GM19395 (cell line): ENCODE measurements at regions not wholly inside any gene's neighbourhood (a gene's known extent, or its start where the extent isn't known, plus 50 kb on each side); places are given as distances from the start of the nearest gene placed in this dataset.

Source experiments
- ATAC-seq: cut with Tn5 transposase; IDR thresholded peaks from one replicate; pipeline ENCODE4 v1.9.1; 2021; ENCODE audit warnings: mild to moderate bottlenecking, moderate library complexity; ENCODE audit not compliant: unreplicated experiment

DNA sequence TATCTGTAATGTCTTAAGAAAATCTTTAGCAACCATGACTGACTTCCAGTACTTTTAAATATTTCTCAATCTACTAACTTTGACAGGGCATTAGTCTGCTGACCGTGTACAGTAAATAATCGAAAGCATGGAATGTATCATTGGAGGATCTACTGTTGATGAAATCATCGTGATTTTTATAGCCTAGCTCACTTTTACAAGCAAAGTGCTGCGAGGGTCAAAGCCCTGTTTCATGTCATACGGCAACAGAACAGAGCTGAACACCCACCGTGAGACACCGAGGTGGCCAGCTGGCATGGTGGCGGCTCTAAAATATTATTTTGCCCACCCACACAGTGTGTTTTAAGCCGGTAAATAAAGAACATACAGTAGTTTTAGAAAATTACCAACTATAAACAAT, 679.3 kb downstream of the FAT4 start:
- no peak for ATAC-seq

DNA sequence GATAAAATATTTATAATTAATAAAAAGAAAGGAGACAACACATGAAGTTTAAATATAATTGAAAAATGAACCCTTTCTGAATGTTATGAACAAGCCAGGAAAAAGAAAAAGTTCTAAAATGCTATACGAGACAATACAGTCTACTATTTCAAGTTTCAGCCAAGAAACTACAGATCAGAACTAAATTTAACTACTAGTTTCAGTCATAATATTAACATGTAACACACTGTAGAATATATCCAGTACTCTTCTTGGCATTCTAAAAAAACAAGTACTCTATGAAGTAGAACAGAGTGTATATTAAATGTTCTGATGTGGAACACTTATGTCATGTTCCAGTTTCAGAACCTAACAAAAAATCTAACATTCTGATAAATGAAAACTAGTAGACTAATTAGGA, 679.7 kb downstream of the FAT4 start:
- no peak for ATAC-seq

DNA sequence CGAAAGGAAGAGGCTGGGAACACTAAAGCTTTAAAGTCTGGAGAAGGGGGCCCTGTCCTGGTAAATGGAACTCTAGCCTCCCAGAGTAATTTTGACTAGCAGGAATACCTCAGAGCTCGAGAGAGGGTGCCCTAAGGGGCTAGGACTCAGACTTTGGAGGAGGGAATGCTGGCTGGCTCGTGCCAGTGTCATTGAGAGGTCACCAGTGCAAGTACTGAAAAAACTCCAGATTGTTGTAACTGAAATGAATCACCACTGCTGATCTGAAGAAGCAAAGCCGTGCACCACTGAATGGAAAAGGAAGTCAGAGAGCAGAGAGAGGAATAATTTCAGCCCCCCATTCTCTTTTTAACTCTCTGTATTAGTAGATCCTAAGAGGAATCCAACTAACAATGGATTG, 690.2 kb downstream of the FAT4 start:
- no peak for ATAC-seq

DNA sequence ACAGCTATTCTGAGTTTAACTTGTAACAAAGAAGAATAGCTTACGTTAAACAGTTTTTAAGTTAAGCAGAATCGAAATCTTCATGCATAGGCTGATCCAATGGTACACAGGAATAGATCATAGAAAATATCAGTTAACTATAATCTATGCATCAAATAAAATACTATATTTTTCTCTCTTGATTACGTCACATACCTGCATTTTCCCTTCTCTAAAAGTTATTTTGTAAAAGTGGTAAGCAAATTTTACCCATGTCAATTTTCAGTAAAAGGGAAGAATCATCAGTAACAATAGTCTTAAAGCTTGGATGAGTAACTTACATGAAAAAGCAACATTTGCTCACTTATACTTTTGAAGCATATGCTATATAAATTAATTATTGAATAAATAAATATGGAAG, 692.4 kb downstream of the FAT4 start:
- no peak for ATAC-seq

DNA sequence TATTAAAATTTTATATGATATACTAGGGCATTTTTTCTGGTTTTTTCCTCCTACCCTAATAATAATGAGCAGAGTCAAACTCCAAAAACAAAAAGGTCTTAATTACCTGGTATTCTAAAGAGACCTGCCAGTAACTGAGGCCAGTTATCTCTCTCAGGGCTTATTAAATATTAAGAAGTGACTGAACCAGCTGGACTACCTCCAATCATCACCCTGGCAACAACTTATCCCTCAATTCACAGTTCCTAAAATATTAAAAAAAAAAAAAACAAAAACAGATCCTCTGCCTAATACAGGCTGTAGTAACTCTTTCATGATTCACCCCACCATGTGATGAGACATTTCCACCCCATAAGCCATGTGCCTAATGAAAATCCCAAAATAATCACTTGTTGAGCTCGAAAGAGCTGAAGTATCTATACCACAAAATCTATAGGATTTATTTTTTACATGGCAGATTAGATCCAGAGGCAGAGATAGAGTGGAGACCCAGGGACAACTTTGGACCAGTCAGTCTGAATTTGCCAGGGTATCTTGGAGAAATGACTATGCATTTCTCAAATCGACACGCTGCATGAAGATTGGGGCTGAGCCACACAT, 698.0 kb downstream of the FAT4 start:
- no peak for ATAC-seq

DNA sequence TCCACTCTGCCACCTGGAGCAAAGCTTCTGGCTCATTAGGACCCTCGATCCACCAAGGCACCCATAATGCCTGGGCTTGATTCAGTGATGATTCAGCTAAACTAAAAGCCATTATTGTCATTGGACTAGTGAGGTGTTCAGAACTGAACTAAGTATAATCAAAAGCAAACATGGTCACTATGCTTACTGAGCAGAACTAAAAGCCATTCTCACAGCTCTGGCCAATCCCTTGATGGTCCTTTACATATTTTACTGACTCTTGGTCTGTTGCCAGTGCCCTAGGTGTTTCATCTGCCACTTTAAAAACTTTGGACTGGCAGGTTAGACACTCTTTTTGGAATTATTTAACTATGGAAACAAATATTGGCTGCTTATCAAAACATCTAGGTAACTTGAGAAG, 703.5 kb downstream of the FAT4 start:
- no peak for ATAC-seq

DNA sequence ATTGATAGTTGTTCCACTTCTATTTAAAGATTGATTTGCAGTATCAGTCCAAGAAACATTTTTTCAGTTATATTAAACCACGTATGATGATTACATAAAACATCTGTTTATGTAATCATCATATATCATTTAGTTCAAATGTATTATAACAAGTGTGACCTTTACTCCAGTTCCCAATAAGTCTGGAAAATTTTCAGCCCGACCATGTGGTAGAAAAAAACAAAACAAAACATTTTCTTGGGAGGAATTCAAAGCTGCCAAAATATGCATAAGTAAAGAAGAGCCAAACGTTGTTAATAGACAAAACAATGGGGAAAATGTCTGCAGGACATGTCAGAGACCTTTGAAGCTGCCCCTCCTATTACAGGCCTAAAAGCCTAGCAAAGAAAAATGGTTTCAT, 709.1 kb downstream of the FAT4 start:
- no peak for ATAC-seq

DNA sequence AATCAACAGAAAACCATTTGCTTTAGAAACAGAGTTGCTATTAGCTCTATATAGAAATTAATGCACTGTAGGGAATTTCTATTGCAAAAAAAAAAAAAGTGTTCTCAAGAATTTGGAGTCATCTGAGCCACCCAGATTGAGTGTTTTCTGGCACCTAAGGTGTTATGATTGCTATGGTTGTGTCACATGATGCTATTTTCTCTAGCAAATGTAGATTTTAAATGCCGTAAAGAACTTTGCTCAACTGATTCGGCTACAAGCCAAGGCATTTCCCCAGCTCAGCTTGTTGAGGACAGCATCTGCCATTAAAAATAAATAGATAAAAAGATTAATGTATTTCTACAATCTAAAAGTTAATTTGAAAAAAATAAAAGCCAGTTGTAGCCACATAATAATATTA, 712.8 kb downstream of the FAT4 start:
- no peak for ATAC-seq

DNA sequence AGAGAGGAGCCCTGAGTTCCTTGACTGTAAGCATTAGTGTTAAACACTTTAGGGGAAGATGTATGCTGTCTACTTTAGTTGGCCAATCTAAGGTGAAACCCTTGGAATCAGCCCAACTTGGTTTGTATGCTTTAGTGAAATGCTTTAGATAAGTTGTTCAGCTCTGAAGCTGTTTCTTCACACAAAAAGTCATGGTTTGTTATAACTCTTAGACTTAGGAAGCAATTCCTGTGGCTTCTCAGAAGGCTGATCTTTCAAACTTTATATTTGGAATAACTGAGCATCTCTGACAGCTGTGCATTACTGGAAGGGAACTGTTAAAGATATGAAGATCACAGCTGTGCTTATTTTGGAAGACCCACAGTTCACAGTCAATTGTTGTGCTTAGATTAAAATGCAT, 714.1 kb downstream of the FAT4 start:
- no peak for ATAC-seq

DNA sequence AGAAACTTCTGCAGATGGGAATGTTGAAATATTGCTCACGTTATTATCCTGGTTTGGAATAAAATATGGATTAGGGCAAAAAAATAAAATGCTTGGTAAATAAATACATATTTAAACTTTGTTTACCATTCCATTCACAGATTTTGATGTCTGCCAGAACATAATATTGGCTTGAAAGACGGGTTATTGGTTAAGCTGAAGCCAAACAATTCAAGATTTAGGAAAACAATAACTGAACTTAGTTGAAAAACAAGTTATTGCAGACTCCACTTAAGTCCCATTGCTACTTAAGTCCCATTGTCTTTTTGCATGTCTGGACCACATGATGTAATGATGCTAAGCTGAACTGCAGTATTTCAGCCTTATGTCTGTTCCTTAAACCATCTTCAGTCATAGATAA, 722.5 kb downstream of the FAT4 start:
- ATAC-seq: no peak

DNA sequence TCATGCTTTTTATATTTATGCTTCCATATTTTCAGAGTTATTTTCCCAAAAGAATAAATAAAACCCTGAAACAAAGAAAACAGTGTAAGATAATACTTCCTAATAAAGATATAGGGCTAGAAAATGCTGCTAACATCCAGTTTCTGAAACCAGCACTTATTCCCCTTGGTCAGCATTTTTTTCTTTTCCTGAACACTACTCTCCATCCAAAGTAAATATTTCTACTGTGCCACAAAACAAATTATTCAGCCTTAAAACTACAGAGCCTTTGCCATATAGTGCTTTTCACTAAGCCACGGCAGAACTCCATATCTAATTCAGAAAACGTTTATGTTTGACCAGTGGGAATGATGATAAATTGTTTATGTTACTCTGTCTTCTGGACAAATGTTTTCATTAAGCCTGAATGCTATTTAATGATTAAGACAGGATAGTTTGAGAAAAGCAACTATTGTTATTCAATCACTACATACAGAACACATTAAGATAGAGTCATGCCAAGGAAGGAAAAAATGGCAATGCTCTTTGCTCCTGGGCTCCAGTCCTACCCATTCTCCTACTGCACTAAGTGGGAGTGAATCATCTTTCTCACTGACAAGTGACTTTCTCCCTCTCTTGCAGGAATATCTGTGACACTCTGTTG, 723.9 kb downstream of the FAT4 start:
- ATAC-seq: no peak

DNA sequence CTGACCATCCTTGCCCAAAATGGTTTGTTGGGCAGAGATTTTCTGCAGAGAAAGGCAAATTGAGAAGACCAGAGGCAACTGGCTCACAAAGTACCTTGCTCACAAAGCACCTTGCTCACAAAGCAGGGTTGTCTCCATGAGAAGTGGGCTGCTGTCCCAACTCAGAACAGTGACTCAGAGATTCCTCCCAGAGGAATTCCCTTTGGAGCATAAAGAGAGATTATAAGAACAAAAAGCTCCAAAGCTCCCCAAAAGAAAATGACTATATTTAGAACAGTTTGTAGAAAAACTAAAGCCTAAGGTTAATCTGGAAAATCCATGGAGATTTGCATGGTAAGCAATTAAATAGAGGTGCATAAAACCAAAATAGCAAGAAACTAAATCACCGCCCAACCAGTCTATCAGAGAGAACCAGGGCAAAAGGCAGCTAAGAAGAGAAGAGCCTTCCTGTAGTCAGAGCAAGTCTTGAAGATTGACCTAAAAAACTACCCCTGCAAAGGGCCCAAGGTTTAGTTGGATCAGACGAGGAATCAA, 731.4 kb downstream of the FAT4 start:
- no peak for ATAC-seq

DNA sequence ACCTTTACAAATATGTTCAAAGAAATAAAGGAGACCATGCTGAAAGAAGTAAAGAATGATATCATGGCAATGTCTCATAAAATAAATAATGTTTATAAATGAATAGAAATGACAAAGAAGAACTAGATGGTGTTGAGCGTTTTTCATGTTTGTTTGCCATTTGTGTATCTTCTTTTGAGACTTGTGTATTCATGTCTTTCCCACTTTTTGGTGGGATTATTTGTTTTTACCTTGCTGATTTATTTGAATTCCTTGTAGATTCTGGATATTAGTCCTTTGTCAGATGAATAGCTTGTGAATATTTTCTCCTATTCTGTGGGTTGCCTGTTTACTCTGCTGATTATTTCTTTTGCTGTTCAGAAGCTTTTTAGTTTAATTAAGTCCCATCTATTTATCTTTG, 732.4 kb downstream of the FAT4 start:
- no peak for ATAC-seq

DNA sequence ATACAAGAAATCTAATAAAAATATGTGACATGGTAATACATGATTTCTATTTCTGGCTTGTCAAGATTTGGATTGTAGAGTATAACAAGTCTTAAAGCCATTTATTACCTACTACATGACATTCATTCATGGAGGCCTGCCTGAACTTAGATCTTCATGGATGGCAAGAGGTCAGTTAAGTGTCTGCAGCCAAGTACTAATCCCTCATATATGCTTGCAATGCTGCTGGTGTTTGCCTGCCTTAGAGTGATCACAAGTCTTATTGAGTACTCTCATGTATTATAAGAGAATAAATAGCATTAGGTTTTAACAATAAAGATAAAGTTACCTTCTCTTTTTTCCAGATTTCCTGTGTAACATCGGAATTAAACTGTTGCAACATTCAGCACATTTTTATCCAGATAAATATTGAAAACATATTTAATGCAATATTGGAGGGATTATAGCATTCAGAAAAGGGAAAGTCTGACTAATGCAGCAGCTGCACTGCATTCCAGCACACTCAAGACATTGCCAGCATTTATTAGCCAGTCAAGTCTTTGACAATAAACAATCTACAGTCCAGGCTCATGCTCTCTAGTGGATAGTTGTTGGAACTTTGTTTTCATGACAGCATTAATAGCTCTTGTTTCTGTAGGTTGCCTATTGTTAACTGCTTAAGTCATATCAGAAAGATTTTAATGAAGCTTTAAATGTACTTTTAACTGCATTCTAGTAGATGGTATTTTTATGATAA, 737.1 kb downstream of the FAT4 start:
- ATAC-seq: no peak

DNA sequence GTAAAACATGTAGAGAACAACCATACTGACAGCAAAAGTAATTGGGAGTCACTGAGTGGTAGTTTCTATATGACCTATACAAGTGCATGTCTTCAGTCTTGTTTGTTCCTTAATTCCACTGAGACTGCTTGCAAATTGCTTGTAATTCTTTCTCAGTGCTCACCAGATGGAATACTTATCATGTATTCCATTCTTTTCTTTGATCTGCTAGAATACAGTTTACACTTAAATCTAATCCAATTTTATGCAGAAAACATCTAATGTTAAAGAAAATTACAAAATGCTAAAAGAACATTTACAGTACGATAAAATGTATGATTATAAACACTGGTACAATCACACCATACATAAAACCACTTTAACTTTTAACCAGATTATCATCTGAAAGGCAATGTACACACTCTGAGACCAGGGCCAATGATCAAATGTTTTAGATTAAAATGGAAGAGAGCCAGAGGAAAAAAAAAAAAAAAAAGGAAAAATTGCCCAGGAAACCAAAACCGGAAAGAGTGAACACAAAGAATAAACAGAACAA, 741.4 kb downstream of the FAT4 start:
- ATAC-seq: no peak

DNA sequence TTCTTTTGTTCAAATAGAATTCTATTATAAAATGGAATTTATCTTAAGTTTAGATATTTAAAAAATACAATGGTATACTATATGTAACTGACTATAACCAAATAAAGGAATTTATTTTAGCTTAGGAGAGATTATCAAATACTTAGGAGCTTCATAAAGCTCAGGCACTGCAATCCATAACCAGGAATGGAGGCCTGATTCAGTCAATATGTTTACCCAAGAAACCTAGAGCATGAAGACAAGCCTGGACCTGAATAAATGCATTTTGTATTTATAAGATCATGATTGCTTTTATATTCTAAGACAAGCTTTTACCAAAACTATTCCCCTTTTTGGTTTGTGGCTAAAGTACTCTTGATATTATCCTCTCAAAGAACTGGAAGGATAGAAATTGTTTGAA, 742.6 kb downstream of the FAT4 start:
- ATAC-seq: no peak

DNA sequence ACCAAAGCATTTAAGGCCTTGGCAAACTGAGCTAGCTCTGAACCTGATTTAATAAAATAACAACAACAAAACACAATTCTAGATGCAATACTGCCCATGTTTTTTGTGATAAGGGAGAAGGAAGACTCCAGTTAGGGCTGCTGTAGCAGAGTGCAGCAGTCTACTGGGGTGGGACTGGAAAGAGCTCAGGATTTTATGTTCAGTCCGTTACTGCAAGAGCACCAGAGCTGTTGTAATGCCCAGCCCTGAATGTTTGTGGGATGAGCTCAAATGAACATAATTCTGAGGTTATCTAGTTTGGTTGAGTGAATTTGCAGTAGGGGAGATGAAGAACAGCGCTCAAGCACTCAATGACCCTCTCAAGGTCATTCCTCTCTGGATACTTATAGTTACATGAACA, 743.8 kb downstream of the FAT4 start:
- ATAC-seq: no peak

DNA sequence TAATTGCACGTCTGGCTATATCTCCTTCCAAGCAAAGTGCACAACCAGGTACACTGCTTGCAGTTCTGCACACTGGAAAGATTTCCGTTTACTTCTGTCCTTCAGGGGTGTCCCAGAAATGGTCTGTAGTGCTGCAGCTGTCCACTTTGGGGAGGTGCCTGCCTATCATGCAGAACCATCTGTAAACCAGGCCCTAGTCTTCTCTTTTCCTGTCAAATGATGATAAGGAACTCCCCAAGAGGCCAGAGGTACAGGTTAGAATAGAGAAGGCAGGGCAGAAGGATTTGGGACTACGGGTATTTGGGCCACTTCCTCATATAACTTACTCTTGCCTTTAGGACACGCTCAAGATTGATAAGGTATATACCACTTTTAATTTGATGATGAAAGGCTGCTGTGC, 746.9 kb downstream of the FAT4 start:
- ATAC-seq: no peak

DNA sequence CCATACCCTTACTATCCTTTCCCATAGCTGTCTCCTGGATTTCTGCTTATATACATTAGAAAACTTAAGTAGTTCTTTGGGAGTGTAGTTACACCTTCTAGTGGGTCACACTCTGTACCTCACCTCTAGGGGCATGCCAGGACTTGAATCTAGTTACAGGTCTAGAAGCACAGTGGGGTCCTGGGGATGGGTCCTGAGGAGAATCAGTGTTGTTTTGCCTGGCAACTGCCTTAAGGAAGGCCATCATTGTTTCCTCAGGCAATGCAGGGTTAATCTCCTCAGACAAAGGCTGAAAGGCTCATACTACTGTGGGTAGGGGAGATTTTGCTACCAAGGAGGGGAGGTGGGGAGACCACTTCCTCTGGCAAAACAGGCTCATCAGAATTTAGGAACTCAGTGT, 750.3 kb downstream of the FAT4 start:
- no peak for ATAC-seq

DNA sequence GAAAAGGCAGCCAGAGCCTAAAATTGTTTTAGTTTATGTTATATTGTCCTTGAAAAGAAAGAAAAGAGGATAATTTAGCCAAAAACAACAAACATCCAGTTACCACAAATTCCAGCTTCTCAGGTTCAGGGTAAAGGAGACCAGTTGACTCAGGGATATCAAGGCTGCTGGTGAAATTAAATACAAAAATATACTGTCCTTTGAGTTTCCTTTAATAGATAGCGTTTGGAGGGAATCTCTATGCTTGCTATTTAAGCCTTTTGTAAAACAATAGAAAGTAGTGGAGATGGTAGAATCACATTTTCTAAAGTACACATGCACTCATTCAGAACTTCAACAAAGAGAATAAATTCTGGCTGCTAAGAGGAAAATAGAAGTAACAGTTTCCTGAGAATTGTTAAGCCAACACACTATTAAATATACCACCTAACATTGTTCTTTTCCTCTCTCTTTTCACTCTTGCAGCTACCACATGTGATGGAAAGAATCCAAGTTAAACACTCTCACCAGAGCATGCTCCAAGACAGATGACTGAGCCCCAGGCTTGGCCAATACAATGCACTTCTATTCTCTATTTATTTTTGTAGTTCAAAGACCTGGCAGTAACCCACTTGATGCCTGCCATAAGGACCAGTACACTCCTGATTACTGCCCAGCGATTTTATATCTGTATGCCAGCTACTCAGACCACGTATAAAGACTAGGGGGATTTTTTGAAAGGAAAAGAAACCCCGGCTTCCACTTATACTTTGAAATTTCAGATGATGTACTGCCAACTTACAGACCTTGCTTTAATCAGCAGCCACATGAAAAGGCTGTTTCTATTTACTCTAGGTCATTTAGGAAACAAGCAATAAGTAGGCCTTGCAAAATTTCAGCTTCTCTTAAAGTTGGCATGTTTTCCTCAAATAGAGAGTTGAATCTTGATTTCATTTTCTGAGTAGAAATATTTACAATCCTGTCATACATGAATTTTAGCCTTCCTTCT, 756.9 kb downstream of the FAT4 start:
- no peak for ATAC-seq

DNA sequence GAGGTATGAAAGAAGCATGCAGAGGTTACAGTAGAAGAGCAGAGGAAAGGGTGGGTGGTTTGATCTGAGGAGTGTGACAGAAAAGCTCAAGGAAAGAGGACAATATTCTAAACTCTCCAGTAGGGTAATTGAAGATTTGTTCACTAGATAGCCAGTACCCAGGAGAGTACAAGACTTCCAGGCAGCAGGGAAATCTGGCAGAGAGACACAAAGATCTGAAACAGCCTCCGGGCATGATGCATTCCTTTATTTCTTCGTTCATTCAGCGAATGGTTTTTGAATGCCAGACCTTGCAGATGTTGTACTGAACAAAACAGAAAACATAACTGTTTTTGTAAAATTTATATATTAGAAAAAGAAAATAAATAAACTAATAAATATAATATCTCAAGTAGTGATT, 766.6 kb downstream of the FAT4 start:
- no peak for ATAC-seq
